OCI-LY7 (cell line): ENCODE measurements at regions not wholly inside any gene's neighbourhood (a gene's known extent, or its start where the extent isn't known, plus 50 kb on each side); places are given as distances from the start of the nearest gene placed in this dataset.

Source experiments
- BruUV-seq: library from RNA; stranded (reverse); fragments of 400-500 nt; replicated peaks from 2 replicates; lab custom pipeline; 2021; lab: Mats Ljungman, UMichigan
- CTCF ChIA-PET: fragments of 300-600 bp; sonication (Branson Sonifier 250); formaldehyde crosslinking; loops from one replicate; lab custom pipeline; 2022; ENCODE audit warnings: antibody characterized with exemption; ENCODE audit not compliant: unreplicated experiment; lab: Charles Lee
- POLR2A ChIA-PET: fragments of 300-600 bp; sonication (Branson Sonifier 250); formaldehyde crosslinking; loops from one replicate; lab custom pipeline; 2022; ENCODE audit warnings: antibody characterized with exemption; lab: Charles Lee
- DNase-seq: peaks from one replicate; pipeline ENCODE4 v3.0.0-alpha.2; 2015; ENCODE audit warnings: low spot score
- H2AFZ ChIP-seq: fragments of 200-600 bp; sonication (generic), shearing (Covaris generic); 2 replicates; pipeline ENCODE4 v1.6.1; 2014; ENCODE audit warnings: mild to moderate bottlenecking, antibody characterized with exemption, low read length, moderate library complexity
- H3K27ac ChIP-seq: fragments of 200-600 bp; sonication (generic); 2 replicates; pipeline ENCODE4 v1.5.1; 2014; ENCODE audit warnings: mixed run types, low read depth, mild to moderate bottlenecking, moderate library complexity, low read length, inconsistent platforms; ENCODE audit not compliant: poor library complexity, severe bottlenecking
- H3K36me3 ChIP-seq: fragments of 200-600 bp; sonication (generic); 2 replicates; pipeline ENCODE4 v1.6.1; 2014; ENCODE audit warnings: mild to moderate bottlenecking, antibody characterized with exemption, low read length, moderate library complexity, mixed read lengths; ENCODE audit not compliant: insufficient read depth
- H3K4me1 ChIP-seq: fragments of 200-600 bp; sonication (generic); 2 replicates; pipeline ENCODE4 v1.5.1; 2014; ENCODE audit warnings: mild to moderate bottlenecking, low read length; ENCODE audit not compliant: insufficient read depth, poor library complexity, severe bottlenecking
- H3K4me2 ChIP-seq: fragments of 200-600 bp; sonication (generic); 2 replicates; pipeline ENCODE4 v1.6.1; 2014; ENCODE audit warnings: mild to moderate bottlenecking, low read length
- H3K4me3 ChIP-seq: fragments of 200-600 bp; sonication (generic); 2 replicates; pipeline ENCODE4 v1.5.1; 2014; ENCODE audit warnings: mild to moderate bottlenecking, low read depth, low read length; ENCODE audit not compliant: poor library complexity, severe bottlenecking
- H3K79me2 ChIP-seq: fragments of 200-600 bp; sonication (generic); 2 replicates; pipeline ENCODE4 v1.6.1; 2016; ENCODE audit warnings: low read depth, mild to moderate bottlenecking, low read length, moderate library complexity, mixed read lengths; ENCODE audit not compliant: insufficient read depth
- H3K9me2 ChIP-seq: fragments of 200-600 bp; sonication (generic); 2 replicates; pipeline ENCODE4 v1.6.1; 2016; ENCODE audit warnings: mild to moderate bottlenecking, low read length, mixed read lengths; ENCODE audit not compliant: insufficient read depth
- H3K9me3 ChIP-seq: fragments of 200-600 bp; sonication (generic); 2 replicates; pipeline ENCODE4 v1.6.1; 2014; ENCODE audit warnings: mild to moderate bottlenecking, mixed run types, low read length, mixed read lengths
- H4K20me1 ChIP-seq: fragments of 200-600 bp; sonication (generic); 2 replicates; pipeline ENCODE4 v1.6.1; 2014; ENCODE audit warnings: mild to moderate bottlenecking, antibody characterized with exemption, low read length, moderate library complexity, mixed read lengths; ENCODE audit not compliant: insufficient read depth
- EZH2phosphoT487 ChIP-seq: fragments of 200-600 bp; sonication (generic); IDR thresholded peaks from 2 replicates; pipeline ENCODE4 v1.6.1; 2018; ENCODE audit warnings: low read depth, borderline replicate concordance, mild to moderate bottlenecking, mixed run types, antibody characterized with exemption, low read length, moderate library complexity, mixed read lengths
- intact Hi-C: fragments of 100-400 bp; cut with micrococcal nuclease; formaldehyde crosslinking; loops from one replicate; pipeline ENCODE4 v1.10.0; 2022; ENCODE audit not compliant: unreplicated experiment
- TF ChIP-seq, protein P1 (sequence below): fragments of 200-600 bp; sonication (generic); conservative IDR thresholded peaks from 2 replicates; pipeline ENCODE4 v1.5.1; 2014; ENCODE audit warnings: mild to moderate bottlenecking, antibody characterized with exemption, low read length, moderate library complexity, mixed read lengths

GRCh38 chr12:53807322-53807860 lies 55.6 kb upstream of the CISTR start:
- Histone ChIP-seq H4K20me1 (no peaks in the 10 kb centered on the region), H3K79me2 (no peaks in the 10 kb centered on the region), H3K27ac (no peak overlapping the region), H3K4me2 (no peak overlapping the region), H3K4me1 (no peaks in the 10 kb centered on the region), H3K4me3 (no peak overlapping the region), H3K36me3 (no peaks in the 10 kb centered on the region), H2AFZ (no peak overlapping the region), H3K9me2 (no peaks in the 10 kb centered on the region), H3K9me3 (no peaks in the 10 kb centered on the region)
- no peak for DNase-seq
- ChIA-PET POLR2A (interaction anchor here (1.9 kb wide), 1 partner anchor 23 kb away, joined by 5 read pairs; no protein-coding TSS in a partner anchor), CTCF (no interaction called here)
- intact Hi-C loops = no loop called here
- no TSS peak for BruUV-seq
- TF ChIP-seq, protein P1, sequence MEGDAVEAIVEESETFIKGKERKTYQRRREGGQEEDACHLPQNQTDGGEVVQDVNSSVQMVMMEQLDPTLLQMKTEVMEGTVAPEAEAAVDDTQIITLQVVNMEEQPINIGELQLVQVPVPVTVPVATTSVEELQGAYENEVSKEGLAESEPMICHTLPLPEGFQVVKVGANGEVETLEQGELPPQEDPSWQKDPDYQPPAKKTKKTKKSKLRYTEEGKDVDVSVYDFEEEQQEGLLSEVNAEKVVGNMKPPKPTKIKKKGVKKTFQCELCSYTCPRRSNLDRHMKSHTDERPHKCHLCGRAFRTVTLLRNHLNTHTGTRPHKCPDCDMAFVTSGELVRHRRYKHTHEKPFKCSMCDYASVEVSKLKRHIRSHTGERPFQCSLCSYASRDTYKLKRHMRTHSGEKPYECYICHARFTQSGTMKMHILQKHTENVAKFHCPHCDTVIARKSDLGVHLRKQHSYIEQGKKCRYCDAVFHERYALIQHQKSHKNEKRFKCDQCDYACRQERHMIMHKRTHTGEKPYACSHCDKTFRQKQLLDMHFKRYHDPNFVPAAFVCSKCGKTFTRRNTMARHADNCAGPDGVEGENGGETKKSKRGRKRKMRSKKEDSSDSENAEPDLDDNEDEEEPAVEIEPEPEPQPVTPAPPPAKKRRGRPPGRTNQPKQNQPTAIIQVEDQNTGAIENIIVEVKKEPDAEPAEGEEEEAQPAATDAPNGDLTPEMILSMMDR = no peak
- TF ChIP-seq EZH2phosphoT487 = no peak

DNA sequence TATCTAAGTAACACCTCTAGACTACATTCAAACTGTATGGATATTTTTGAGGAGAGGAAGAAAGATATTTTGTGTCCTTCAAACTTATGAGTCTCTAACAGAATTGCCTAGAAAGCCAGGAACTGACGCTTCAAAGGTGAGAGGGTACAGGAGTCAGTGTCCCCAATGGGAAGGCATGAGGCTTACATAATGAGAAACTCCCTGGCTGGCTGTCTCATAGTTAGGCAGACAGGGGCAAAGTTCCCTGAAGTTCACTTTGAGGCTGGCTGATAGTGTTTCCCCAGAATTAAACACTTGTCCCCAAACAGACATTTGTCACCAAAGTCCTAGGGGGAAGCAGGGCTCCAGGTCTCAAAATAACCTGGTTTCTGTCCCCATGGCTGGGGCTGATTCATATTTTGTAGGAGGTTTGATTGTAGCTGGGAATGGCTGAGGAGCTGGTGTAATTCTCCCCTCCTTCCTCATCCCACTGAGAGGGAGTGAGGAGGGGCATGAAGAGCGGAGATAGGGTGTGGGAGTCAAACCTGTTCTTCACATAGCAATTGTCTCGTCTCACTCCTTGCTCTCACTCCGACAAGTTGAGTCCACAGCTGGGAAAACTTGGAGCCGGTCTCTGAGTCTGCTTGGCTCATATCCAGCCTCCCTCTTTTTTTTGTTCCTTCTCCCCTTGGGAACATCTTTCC lies 56.4 kb upstream of the CISTR start:
- ChIA-PET POLR2A (no interaction called here), CTCF (no interaction called here)
- H2AFZ ChIP-seq = no peak overlapping the region
- H3K4me2 ChIP-seq = no peak overlapping the region
- no peaks in the 10 kb centered on the region for H3K9me3 ChIP-seq
- no peaks in the 10 kb centered on the region for H3K9me2 ChIP-seq
- BruUV-seq = no TSS peak
- H3K79me2 ChIP-seq = no peaks in the 10 kb centered on the region
- TF ChIP-seq, protein P1 = no peak
- TF ChIP-seq EZH2phosphoT487 = no peak
- no peak for DNase-seq
- no peak overlapping the region for H3K27ac ChIP-seq
- H3K4me3 ChIP-seq = no peak overlapping the region
- intact Hi-C loops = no loop called here
- no peaks in the 10 kb centered on the region for H4K20me1 ChIP-seq
- no peaks in the 10 kb centered on the region for H3K36me3 ChIP-seq
- peaks cover 6% of the 10 kb centered on the region for H3K4me1 ChIP-seq

DNA sequence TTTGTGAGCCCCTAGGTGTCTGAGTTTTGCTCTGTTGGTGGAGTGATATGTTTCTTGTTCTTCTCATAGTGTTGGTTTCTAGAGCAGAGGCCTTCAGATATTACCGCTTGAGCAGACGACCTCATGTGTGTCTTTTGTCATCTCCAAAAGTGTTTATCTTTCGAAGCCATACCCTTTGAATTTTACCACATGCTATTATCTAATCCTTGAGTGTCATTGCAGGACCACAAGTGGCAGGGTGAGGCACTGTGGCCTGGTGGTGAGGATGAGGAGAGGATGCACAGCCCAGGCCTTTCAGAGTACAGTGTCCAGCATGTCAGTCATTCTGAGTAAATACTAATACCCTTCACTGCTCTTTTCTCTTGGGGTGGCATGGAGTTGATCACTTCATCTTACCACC lies 57.2 kb upstream of the CISTR start:
- H2AFZ ChIP-seq = no peak overlapping the region
- H3K27ac ChIP-seq = no peak overlapping the region
- TF ChIP-seq EZH2phosphoT487 = no peak
- TF ChIP-seq, protein P1 = no peak
- no peak for DNase-seq
- ChIA-PET CTCF (no interaction called here), POLR2A (no interaction called here)
- no peaks in the 10 kb centered on the region for H3K9me2 ChIP-seq
- intact Hi-C loops = no loop called here
- peaks cover 14% of the 10 kb centered on the region for H3K4me1 ChIP-seq
- H3K9me3 ChIP-seq = no peaks in the 10 kb centered on the region
- H3K79me2 ChIP-seq = no peaks in the 10 kb centered on the region
- H3K4me3 ChIP-seq = no peak overlapping the region
- H3K4me2 ChIP-seq = no peak overlapping the region
- BruUV-seq = no TSS peak
- H4K20me1 ChIP-seq = no peaks in the 10 kb centered on the region
- no peaks in the 10 kb centered on the region for H3K36me3 ChIP-seq
